ENCODE measurements at regions not wholly inside any gene's neighbourhood (a gene's known extent, or its start where the extent isn't known, plus 50 kb on each side); places are given as distances from the start of the nearest gene placed in this dataset.
A peak's percentile ranks its signal among the peaks of the same experiment; 100 is the strongest.

DNA sequence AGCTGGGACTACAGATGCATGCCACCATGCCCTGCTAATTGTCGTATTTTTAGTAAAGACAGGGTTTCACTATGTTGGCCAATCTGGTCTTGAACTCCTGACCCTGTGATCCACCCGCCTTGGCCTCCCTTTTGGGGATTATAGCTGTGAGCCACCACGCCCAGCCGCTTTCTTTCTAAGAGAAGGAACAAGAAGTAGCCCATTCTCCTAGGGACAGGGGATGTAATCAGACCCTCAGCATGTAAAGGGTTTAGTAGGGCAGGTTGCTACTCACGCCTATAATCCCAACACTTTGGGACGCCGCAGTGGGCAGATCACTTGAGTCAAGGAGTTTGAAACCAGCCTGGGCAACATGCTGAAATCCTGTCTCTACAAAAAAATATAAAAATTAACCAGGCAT, 189.7 kb downstream of the TOMM20 start:
- no peak for DNase-seq

DNA sequence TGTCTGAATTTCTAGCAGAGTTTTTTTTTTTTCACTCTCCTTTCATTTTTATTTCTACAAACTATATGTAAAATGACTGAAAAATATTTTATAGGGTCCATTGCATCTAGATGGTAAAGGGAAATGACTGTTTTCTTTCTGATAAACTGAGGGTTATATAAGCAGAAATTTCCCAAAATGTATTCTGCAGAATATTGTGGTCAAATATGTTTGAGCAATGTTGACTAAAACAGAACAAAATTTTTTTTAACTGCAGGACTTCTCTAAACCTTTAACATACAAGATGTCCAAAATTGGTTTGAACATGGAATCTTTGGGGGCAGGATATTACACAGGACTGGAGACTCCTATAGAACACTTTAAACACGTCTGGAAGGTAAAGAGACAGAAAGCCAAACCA, 190.5 kb downstream of the TOMM20 start:
- no peak for DNase-seq

DNA sequence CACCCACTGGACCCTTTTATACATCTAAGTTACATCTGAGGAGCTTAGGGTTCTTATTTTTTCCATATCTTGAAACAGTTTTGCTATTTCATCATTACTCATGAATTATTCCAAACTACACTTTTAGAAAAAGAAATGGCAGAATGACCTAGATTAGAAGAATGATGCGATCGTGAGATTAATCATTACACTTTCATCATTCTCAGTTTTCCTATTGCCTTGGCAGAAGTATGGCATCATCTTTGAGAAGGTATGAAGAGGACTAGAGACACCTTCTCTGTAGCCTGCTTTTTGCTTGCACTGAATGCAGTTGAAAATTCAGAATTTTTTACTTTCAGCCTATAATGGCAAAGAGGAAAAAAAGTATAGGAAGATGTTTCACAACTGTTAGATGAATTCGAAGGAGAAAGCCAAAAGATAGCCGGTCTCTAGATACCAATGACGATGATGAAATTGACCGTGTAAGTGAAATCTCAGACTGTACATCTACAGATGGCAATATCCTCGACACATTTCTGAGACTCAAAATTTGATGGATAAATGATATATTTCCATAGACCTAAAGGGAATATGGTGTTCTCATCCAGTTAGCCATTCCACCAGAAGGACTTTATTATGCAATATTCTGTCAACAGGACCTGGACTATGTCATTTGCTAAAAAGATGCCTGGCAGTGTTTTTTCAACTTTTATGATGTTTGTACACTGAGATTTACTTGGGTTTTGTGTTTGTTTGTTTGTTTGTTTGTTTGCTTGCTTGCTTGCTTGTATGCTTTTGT, 191.8 kb downstream of the TOMM20 start:
- DNase-seq, result no peak

DNA sequence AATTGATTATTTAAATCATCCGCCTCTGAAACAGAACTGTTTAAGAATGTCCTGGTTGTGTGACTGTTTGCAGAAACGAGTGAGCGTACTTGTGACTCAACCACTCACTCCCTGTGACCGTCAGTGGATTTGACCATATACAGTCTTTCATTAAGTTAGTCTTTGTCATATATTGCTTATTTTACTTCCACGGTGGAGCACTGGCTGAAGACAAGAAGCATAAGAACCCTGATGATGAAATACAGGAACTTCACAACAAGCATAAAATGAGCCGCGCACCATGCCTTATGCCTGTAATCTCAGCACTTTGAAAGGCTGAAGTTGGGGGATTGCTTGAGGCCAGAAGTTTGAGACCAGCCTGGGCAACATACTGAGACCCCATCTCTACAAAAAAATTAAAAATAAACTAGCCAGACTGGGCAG, 194.0 kb downstream of the TOMM20 start:
- peak in 1 of 3 donors; percentile 64 for DNase-seq

DNA sequence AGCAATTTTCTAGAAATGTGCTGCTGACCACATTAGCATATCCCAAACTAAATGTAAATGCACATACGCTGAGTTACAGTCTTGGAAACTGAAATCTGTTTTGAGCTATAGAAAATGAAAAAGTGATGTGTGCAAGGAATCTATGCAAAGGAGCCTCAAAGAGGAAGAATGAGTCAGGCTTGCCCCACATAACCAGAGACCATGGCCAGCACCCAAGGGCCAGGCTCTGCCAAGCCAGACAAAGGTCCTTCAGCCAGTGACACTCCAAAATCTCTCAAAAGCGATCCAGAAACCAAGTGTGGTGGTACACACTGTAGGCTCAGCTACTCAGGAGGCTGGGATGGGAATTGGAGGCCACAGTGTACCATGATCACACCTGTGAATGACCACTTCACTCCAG, 195.2 kb downstream of the TOMM20 start:
- no peak for DNase-seq

DNA sequence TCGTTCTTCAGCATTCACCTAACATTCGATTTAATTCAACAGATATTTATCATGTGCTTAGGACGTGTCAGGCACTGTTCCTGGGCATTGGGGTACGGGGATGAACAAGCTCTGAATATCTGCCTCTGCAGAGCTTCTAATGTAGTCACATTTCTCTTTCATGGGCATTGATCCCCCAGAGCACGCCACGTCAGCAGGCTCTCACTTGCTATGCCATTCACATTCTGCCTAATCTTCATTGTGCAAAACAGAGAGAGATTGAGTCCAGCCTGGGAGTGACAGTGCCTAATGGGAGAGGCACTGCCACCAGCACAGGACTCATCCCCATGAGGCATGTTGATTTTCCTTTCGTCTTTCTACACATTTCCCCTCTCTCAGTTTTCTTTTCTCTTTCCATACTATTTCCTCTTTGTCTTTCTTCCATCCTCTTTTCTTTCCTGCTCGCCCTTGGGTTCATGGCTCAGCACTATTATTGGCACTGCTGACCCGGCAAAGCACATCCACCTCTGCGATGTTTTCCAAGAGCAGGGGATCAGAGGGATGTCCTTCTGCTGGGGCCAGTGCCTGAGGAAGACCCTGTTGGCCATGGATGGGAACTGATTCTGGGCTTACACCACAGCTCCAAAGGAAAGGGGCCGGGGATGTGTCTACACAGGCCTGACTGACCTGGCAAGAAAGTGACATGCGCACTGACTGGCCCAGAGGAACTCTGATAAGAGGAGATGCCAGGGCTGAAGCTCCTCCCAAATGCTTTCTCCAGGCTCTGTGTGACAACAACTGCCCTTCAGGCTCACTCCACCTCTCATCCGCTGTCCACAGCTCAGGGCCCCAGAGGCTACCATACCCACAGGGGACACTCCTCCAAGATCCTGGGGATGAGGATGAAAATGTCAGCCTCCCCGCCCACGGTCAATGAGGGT, 195.9 kb downstream of the TOMM20 start:
- DNase-seq, result no peak

DNA sequence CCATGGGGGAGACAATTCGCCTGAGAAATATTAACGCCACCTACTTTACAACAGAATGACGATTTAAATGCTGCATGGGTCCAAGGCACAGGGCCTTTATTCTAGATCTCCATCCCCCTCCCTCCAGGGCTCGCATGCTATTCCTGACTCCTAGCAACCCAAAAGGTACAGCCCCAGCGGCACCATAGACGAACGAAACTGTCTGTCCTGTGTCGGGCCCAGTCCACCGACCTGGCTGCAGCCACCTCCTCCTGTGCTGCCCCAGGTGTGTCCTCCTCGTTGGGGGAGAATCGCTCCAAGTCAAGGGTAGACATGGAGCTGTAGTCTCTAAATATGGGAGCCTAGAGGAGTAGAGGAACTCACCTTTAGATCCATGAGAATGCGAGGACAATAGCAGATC, 196.5 kb downstream of the TOMM20 start:
- DNase-seq, result no peak

DNA sequence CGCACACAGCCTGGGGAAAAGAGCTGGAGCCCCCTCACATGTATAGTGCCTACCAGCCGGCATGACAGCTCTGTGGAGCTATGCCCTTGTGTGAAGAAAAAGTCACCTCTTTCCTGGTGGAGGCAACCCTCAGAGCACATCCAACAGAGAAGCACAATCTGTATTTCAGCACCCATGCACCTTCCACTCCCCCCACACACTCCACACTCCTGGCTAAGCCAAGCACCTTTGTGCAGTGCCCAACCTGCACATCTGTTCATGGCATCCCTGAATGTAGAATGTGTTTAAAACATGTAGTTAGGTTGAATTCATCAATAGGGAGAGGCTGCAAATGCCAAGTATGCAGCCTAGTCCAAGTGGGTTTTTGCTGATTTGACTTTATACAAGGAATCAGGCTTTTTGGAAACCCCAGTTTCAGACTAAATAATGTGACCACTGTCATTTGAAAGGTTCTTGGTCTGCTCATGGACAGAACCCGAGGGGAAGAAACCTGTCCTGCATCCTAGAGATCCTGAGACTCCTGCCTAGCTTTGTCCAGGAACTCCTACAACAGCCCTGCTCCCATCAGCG, 197.1 kb downstream of the TOMM20 start:
- no peak for DNase-seq

DNA sequence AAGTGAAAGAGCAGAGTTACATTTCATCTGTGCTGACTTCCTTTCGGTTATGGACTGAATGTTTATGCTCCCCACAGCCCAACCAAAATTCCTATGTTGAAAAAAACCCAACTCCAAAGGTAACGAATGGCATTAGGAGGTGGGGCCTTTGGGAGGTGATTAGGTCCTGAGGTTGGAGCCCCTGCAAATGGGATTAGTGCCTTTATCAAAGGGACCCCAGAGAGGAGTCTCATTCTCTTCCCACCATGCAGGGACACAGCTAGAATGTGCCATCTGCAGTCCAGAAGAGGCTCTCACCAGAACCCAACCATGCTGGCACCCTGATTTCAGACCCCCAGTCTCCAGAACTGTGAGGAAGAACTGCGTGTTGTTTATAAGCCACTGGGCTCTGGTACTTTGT, 199.3 kb downstream of the TOMM20 start:
- no peak for DNase-seq

DNA sequence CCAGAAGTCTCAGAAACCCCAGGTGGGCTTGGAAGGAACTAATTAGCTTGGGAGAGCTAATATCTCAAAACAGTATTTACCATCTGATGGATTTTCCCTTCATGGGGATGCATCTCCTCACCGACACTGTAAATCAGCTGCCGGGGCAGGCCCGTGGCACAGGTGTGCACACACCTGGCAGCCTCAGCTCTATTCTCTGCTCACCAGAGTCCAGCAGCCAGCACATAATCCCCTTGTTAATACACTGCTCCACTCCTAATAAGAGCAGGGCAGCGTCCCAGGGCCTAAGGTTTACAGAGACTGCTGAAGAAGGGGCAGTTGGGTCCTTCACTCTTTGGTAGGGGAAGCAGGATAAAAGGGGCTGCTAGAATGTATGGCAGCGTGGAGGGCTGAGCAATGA, 200.0 kb downstream of the TOMM20 start:
- DNase-seq, result no peak

DNA sequence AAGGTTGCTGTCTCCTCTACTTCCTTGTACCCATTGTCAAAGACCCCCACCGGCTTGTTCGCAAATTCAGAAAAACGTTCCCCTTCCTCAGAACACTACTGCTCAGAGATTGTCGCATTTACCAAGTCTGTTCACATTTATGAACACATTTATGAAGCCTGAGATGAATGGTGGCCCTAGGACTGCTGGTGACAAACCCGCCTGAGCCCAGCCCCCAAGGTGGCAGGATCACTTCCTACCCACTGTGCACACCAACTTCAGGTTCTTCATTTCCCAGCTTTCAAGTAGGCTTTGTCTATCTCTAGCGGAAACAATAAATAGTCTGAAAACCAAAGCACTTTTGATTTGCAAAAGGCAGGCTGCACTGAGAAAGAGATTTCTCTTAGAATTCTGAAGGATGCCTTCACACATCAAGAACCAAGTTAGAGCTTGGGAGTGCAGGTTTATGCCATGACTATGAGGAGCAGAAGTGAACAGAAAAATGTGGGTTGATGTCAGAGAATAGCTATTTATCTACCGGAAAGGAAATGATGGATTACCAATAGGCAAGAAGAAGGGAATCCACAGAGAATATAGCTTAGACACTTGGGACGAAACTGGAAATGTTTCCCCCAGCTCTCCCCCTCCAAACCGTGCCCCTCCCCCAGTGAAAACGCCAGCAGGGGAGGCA, 200.5 kb downstream of the TOMM20 start:
- no peak for DNase-seq

DNA sequence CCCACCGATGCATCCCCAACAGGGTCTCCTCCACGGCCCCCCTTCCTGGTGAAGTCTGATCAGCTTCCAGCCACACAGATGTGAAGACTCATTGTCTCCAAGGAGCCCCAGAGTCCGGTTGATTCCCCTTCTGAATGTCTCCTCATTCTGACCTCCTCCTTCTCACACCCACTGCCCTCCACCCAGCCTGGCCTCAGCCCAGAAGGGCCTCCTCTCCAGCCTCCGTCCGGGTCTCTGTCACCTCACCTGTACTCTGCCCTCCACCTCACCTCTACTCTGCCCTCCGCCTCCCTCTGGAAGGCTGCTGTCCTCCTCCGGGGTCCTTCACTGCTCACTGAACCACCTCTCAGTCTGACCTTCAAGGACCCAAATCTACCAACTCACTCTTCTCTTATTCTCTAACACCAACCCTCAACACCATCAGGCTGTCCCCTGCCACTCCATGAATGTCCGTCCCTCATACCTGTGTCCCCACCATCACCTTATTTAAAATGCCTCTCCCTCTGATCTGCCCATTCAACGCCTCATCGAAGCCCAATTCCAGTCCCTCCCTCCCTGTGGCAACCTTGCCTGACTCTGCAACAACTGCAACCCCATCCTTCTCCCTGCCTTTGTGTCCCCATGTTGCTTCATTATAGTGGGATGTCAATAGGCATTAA, 201.2 kb downstream of the TOMM20 start:
- DNase-seq, result no peak

DNA sequence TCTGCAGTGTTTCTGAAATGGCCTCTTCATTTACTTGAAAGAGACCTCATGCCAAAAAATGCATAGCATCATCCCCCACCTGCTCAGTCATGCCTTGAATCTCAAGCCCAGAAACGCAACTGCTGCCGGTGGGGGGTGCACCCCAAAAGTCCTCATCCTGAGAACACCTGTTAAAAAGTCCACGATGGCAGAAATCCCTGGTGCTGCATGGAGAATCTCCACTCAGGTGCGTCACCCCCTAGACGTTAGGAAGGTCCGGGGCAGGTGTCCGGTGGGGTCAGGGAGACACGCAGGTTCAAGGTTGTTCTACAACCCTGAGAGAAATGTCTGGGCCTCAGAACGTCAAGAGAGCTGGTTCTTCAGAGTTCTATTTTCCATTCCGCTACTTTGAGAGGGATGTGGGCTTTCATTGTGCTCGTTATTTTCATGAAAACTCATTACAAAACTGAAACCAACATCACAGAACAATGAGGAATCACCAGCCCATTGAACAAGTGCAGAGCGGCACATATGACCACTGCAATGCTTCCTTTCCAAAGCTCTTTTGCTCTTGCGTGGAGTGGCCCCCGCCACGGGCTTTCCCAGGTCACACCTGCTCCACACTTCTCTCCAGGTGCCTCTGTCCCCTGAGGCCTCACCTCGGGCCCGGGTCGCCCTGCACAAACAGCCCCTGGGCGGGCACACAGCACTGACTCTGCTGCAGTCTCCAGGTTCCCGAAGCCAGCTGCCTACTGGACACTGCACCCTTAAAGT, 201.9 kb downstream of the TOMM20 start:
- DNase-seq, result no peak

DNA sequence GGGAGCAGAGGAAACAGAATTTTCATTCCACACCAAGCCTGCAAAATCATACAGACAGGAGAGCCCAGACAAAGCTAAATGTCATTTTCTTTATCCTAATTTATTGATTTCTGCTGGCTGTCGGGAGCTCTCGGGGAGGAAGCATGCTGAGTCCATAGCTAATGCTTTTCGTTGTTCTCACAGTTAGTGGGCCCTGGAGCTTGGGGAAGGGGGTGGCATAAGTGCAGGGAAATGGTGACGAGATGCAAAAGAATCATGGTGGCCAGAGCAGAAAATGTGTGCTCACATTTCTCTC, 202.4 kb downstream of the TOMM20 start:
- DNase-seq, result no peak

DNA sequence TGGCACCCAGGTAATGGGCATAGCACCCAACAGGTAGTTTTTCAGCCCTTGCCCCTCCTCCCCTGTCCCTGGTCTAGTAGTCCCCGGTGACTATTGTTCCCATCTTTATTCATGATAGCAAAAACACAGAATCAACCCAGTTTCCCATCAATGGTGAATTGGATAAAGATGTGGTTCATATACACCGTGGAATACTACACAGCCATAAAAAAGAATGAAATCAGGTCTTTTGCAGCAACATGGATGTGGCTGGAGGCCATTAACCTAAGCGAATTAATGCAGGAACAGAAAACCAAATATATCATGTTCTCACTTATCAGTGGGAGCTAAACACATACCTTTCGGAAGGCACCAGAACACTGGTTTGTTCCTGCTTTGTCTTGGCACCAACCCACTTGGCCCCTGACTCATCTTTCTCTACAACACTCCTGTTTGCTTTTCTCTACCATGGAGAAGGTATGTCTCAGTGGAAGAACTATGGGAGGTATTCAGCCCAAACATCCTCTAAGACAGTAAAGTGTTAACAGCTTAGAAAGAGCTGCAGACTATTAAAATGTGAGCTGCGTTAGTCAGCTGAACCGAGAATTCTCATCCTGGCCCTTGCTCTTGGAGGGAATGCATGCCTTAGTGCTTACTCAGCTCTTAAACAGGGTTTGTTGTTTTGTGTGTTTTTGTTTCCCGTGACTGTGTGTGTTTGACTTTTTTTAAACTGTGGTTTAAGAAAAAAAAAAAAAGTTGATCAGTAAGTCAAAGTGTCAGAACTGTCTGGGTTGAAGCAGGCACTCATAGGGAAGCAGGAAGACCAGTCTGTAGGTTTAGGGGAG, 203.0 kb downstream of the TOMM20 start:
- DNase-seq, result peak; percentile 62 to 98 (median 81)

DNA sequence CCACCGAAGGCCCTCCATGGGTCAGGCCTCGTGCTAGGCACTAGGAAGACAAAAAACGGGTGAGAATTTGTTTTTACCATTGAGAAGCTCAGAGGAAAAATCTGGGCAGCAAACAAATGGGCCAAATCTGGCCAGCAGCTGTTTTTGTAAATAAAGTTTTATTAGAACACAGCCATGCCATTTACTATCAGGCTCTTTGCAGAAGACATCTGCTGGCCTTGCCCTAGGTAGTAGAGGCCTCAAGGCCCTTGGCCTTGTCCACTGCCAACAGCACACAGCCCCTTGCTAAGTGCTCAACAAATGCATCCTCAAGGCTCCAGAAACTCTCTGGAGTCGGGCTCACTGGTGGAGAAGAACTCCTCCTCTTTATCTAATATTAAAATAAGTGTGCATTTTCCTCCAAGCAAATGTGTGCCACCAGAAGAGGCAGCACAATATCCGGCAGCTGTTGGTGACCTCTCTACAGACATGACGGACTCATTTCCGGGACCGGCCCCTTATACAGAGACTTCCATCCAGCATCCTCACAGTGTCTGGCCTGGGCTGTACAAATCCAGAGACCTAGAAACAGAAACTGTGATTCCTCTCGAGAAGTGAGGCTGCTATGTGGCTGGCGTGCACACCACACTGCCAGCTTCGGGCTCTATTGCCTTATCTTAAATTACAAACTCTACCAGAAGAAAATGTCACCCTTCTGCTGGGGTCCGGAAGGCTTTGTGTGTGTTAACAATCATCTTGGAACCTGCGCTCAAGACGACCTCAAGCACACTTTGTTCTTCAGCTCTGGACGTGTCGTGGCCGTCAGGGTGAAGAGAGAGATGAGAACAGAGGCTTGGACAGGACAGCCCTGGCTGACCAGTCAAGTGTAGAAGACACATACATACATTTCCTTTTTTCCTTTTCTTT, 203.9 kb downstream of the TOMM20 start:
- DNase-seq, result no peak

DNA sequence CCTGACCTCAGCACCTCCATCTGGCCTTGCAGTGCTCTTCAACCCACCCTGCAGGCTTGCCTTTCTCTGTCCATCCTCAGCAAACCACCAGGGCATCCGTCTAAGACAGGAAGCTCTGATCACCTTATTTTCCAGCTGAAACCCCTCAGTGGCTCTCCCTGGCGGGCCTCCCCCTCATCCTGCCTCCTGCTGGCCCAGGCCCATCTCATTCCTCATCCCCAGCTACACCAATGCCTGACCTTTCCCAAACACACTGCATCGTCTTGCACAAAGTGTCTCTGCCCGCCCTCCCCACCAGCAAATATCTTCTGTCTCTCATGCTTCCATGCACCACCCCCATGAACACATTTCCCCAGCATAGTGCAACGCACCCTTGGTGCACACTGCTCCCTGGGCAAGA, 205.0 kb downstream of the TOMM20 start:
- no peak for DNase-seq

DNA sequence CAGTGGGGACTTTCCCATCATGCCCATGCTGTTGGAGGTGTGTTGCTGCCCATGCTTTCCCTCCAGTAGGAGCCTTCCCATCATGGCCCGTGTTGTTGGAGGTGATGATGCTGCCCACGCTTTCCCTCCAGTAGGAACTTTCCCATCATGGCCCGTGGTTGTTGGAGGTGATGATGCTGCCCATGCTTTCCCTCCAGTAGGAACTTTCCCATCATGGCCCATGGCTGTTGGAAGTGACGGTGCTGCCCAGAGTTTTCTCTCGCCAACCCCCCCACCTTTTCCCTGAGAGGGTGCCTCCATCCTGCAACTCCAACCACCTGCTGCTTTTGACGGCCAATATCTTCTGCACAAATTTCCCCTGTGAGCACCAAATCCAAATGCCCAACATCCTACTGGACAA, 205.7 kb downstream of the TOMM20 start:
- DNase-seq, result no peak
